H1 (cell line): ENCODE measurements at regions not wholly inside any gene's neighbourhood (a gene's known extent, or its start where the extent isn't known, plus 50 kb on each side); places are given as distances from the start of the nearest gene placed in this dataset.

ENCODE experiments used
- CTCF ChIA-PET: fragments of 300-600 bp; sonication (Branson Sonifier 250); formaldehyde crosslinking; loops from one replicate; lab custom pipeline; 2021; ENCODE audit not compliant: partially characterized antibody; lab: Charles Lee
- POLR2A ChIA-PET: fragments of 300-600 bp; sonication (Branson Sonifier 250); formaldehyde crosslinking; loops from one replicate; lab custom pipeline; 2021; ENCODE audit warnings: inconsistent platforms; ENCODE audit not compliant: partially characterized antibody; lab: Charles Lee
- DNase-seq, 2 experiments: peaks; one replicate each; pipeline versions ENCODE4 v3.0.0 to v3.0.0-alpha.2; 2010 to 2022; ENCODE audit warnings: low spot score in 2 of 2, low read depth in 1 of 2, mixed read lengths in 1 of 2
- FAIRE-seq: peaks from 2 replicates; lab custom pipeline; 2011; peaks lifted over from hg19 to GRCh38; lab: Jason Lieb, UNC
- H2AFZ ChIP-seq: 2 replicates; pipeline ENCODE4 v1.8.1; 2012; ENCODE audit warnings: low read length, inconsistent platforms
- H2AK5ac ChIP-seq: 2 replicates; pipeline ENCODE4 v1.6.1; 2013; ENCODE audit warnings: low read depth, low read length
- H2BK120ac ChIP-seq: replicated peaks from 2 replicates; pipeline ENCODE3; 2013; ENCODE audit warnings: low read depth, low read length, inconsistent platforms
- H2BK12ac ChIP-seq: 2 replicates; pipeline ENCODE4 v1.6.1; 2013; ENCODE audit warnings: low read depth, low read length
- H2BK15ac ChIP-seq: 2 replicates; pipeline ENCODE4 v1.6.1; 2013; ENCODE audit warnings: low read length
- H2BK20ac ChIP-seq: 2 replicates; pipeline ENCODE4 v1.6.1; 2013; ENCODE audit warnings: low read length
- H2BK5ac ChIP-seq: 2 replicates; pipeline ENCODE4 v1.6.1; 2013; ENCODE audit warnings: low read depth, low read length
- H3K14ac ChIP-seq: 2 replicates; pipeline ENCODE4 v1.6.1; 2013; ENCODE audit warnings: inconsistent platforms; ENCODE audit not compliant: insufficient read length
- H3K18ac ChIP-seq: 2 replicates; pipeline ENCODE4 v1.6.1; 2013; ENCODE audit warnings: low read length; ENCODE audit errors: extremely low read depth
- H3K23ac ChIP-seq: 2 replicates; pipeline ENCODE4 v1.6.1; 2013; ENCODE audit warnings: inconsistent platforms; ENCODE audit not compliant: insufficient read length
- H3K23me2 ChIP-seq: 2 replicates; pipeline ENCODE4 v1.6.1; 2013; ENCODE audit warnings: low read depth, low read length
- H3K27ac ChIP-seq: 2 replicates; pipeline ENCODE4 v1.6.1; 2011; ENCODE audit warnings: low read depth, low read length, inconsistent platforms
- H3K27me3 ChIP-seq, 4 experiments: replicated peaks in 1 of 4; 1 replicate in 1 of 4; 2 replicates in 3 of 4; pipeline versions ENCODE4 v1.6.1 to v1.8.1; 2011 to 2013; ENCODE audit warnings: low read length in 3 of 4, mild to moderate bottlenecking in 3 of 4, inconsistent platforms in 2 of 4, mixed read lengths in 2 of 4, moderate library complexity in 1 of 4; ENCODE audit not compliant: control insufficient read depth in 3 of 4, insufficient read depth in 3 of 4; ENCODE audit errors: extremely low read depth in 1 of 4
- H3K36me3 ChIP-seq, 4 experiments: 2 replicates each; pipeline versions ENCODE4 v1.6.1 to v1.8.1; 2011 to 2013; ENCODE audit warnings: mild to moderate bottlenecking in 4 of 4, low read length in 3 of 4, moderate library complexity in 2 of 4, control low read depth in 1 of 4, inconsistent platforms in 1 of 4; ENCODE audit not compliant: insufficient read depth in 4 of 4, control insufficient read depth in 2 of 4
- H3K4ac ChIP-seq: replicated peaks from 2 replicates; pipeline ENCODE3; 2013; ENCODE audit warnings: low read length, low read depth, mixed read lengths, inconsistent platforms; ENCODE audit not compliant: insufficient read length
- H3K4me1 ChIP-seq, 4 experiments: replicated peaks in 1 of 4; 1 replicate in 1 of 4; 2 replicates in 3 of 4; pipeline versions ENCODE4 v1.6.1 to v1.8.1; 2011 to 2013; ENCODE audit warnings: low read length in 3 of 4, inconsistent platforms in 2 of 4, mixed read lengths in 1 of 4; ENCODE audit not compliant: insufficient read depth in 4 of 4, control insufficient read depth in 3 of 4
- H3K4me2 ChIP-seq, 2 experiments: 2 replicates each; pipeline versions ENCODE4 v1.6.1 to v1.8.1; 2011 to 2013; ENCODE audit warnings: low read depth in 2 of 2, low read length in 2 of 2, control low read depth in 1 of 2, inconsistent platforms in 1 of 2, mild to moderate bottlenecking in 1 of 2; ENCODE audit not compliant: insufficient read depth in 1 of 2
- H3K4me3 ChIP-seq, 4 experiments: fragments of 200-600, 300-600 bp in 1 of 4; sonication (generic), shearing (Covaris generic), sonication (Bioruptor Twin) in 1 of 4; 2 replicates each; pipeline versions ENCODE4 v1.5.1 to v1.8.1; 2011 to 2016; ENCODE audit warnings: low read length in 4 of 4, low read depth in 3 of 4, control low read depth in 2 of 4, inconsistent platforms in 2 of 4, mild to moderate bottlenecking in 2 of 4, mixed read lengths in 1 of 4, moderate library complexity in 1 of 4; ENCODE audit not compliant: insufficient read depth in 2 of 4; ENCODE audit errors: extremely low read depth in 1 of 4
- H3K56ac ChIP-seq: replicated peaks from 2 replicates; pipeline ENCODE3; 2013; ENCODE audit warnings: low read depth, mild to moderate bottlenecking, mixed read lengths, low read length, inconsistent platforms; ENCODE audit not compliant: insufficient read length
- H3K79me1 ChIP-seq: 2 replicates; pipeline ENCODE4 v1.6.1; 2013; ENCODE audit warnings: low read depth, low read length, control low read depth
- H3K79me2 ChIP-seq, 2 experiments: 2 replicates each; pipeline versions ENCODE4 v1.6.1 to v1.8.1; 2012 to 2013; ENCODE audit warnings: low read length in 2 of 2, mild to moderate bottlenecking in 2 of 2, inconsistent platforms in 1 of 2; ENCODE audit not compliant: insufficient read depth in 2 of 2, control insufficient read depth in 1 of 2
- H3K9ac ChIP-seq, 4 experiments: replicated peaks in 1 of 4; 1 replicate in 1 of 4; 2 replicates in 3 of 4; pipeline versions ENCODE4 v1.6.1 to v1.8.1; 2011 to 2013; ENCODE audit warnings: low read depth in 3 of 4, low read length in 3 of 4, control low read depth in 2 of 4, mild to moderate bottlenecking in 2 of 4, moderate library complexity in 2 of 4, inconsistent platforms in 1 of 4; ENCODE audit errors: extremely low read depth in 1 of 4
- H3K9me3 ChIP-seq, 2 experiments: 2 replicates each; pipeline versions ENCODE4 v1.6.1 to v1.8.1; 2012 to 2013; ENCODE audit warnings: mild to moderate bottlenecking in 2 of 2, moderate library complexity in 2 of 2, control low read depth in 1 of 2, inconsistent platforms in 1 of 2, low read depth in 1 of 2, low read length in 1 of 2, mixed read lengths in 1 of 2; ENCODE audit not compliant: insufficient read depth in 2 of 2
- H4K20me1 ChIP-seq, 2 experiments: replicated peaks in 1 of 2; 2 replicates each; pipeline versions ENCODE3 to v1.8.1; 2011 to 2013; ENCODE audit warnings: inconsistent platforms in 2 of 2, low read length in 2 of 2, mild to moderate bottlenecking in 1 of 2; ENCODE audit not compliant: insufficient read depth in 2 of 2, control insufficient read depth in 1 of 2
- H4K5ac ChIP-seq: 2 replicates; pipeline ENCODE4 v1.6.1; 2013; ENCODE audit warnings: low read length, low read depth, mixed read lengths, inconsistent platforms; ENCODE audit not compliant: insufficient read length
- H4K8ac ChIP-seq: 2 replicates; pipeline ENCODE4 v1.8.0; 2013; ENCODE audit warnings: mild to moderate bottlenecking, moderate library complexity, low read length, inconsistent platforms; ENCODE audit not compliant: insufficient read depth; ENCODE audit errors: extremely low read depth
- H4K91ac ChIP-seq: replicated peaks from 2 replicates; pipeline ENCODE3; 2013; ENCODE audit warnings: low read length, mixed read lengths, inconsistent platforms; ENCODE audit not compliant: insufficient read length
- CEBPB ChIP-seq: IDR thresholded peaks from 2 replicates; pipeline ENCODE4 v1.6.1; 2012; ENCODE audit warnings: low read depth, low read length
- CHD1 ChIP-seq: IDR thresholded peaks from 2 replicates; pipeline ENCODE4 v1.6.1; 2012; ENCODE audit warnings: low read depth, low read length, improper control_type of control experiment
- CHD2 ChIP-seq: IDR thresholded peaks from 2 replicates; pipeline ENCODE4 v1.6.1; 2012; ENCODE audit warnings: low read length, improper control_type of control experiment
- MAFK ChIP-seq: IDR thresholded peaks from 2 replicates; pipeline ENCODE4 v1.6.1; 2012; ENCODE audit warnings: low read depth, mild to moderate bottlenecking, improper control_type of control experiment, low read length
- SIRT6 ChIP-seq: IDR thresholded peaks from one replicate; pipeline ENCODE4 v1.7.1; 2012; ENCODE audit warnings: low read length, inconsistent platforms
- SP1 ChIP-seq: IDR thresholded peaks from 2 replicates; pipeline ENCODE4 v1.6.1; 2011; ENCODE audit warnings: low read depth, low read length
- SP2 ChIP-seq: IDR thresholded peaks from 2 replicates; pipeline ENCODE4 v1.6.1; 2012; ENCODE audit warnings: mild to moderate bottlenecking, low read length, inconsistent platforms
- TAF7 ChIP-seq: optimal IDR thresholded peaks from 2 replicates; pipeline ENCODE3; 2011; ENCODE audit warnings: low read depth, mild to moderate bottlenecking, inconsistent platforms, low read length, moderate library complexity, borderline replicate concordance
- TCF12 ChIP-seq: IDR thresholded peaks from 2 replicates; pipeline ENCODE4 v1.6.1; 2011; ENCODE audit warnings: low read depth, mild to moderate bottlenecking, low read length
- USF2 ChIP-seq: IDR thresholded peaks from 2 replicates; pipeline ENCODE4 v1.6.1; 2011; ENCODE audit warnings: low read length, improper control_type of control experiment
- WGBS, 2 experiments: shearing (Covaris generic) in 1 of 2; methylation state at CpG; one replicate each; pipeline versions ENCODE4 v1.1.6 to v1.1.7; 2013 to 2015; ENCODE audit warnings: low lambda C conversion rate in 2 of 2, mixed read lengths in 2 of 2, inconsistent platforms in 1 of 2, low coverage in 1 of 2, missing lambda C conversion rate in 1 of 2; ENCODE audit not compliant: insufficient replicate concordance in 2 of 2, insufficient coverage in 1 of 2, insufficient read length in 1 of 2; ENCODE audit errors: extremely low coverage in 1 of 2, missing lambda C conversion rate in 1 of 2; 5-methylcytosine and 5-hydroxymethylcytosine counted together

- no peak overlapping the region for H2BK15ac ChIP-seq
- no peaks in the 10 kb centered on the region for H3K79me1 ChIP-seq
- no peak overlapping the region for H3K23ac ChIP-seq
- ChIA-PET CTCF (interaction anchor here (1.7 to 3.2 kb wide), 2 partner anchors 8 to 104 kb away, joined by 14 to 15 read pairs; no protein-coding TSS in a partner anchor), POLR2A (no interaction called here)
- WGBS, 2 experiments = 94% methylated on average over 2 of the region's 2 CpGs; no CpG with 5 or more reads in 1 of the 2 experiments
- no peaks in the 10 kb centered on the region for H3K36me3 ChIP-seq
- no peak overlapping the region for H4K5ac ChIP-seq
- TF ChIP-seq TCF12 (no peak), CHD1 (no peak), USF2 (no peak), SP1 (no peak), MAFK (no peak), TAF7 (no peak), SP2 (no peak), SIRT6 (no peak), CHD2 (no peak), CEBPB (no peak)
- no peak overlapping the region for H3K27ac ChIP-seq
- no peaks in the 10 kb centered on the region for H3K79me2 ChIP-seq
- H3K23me2 ChIP-seq = no peaks in the 10 kb centered on the region
- FAIRE-seq = no peak
- no peak overlapping the region for H2BK20ac ChIP-seq
- no peak for DNase-seq
- H3K18ac ChIP-seq = no peak overlapping the region
- H2BK5ac ChIP-seq = no peak overlapping the region
- H3K4me2 ChIP-seq = no peak overlapping the region
- no peak overlapping the region for H2BK12ac ChIP-seq
- no peak overlapping the region for H3K9ac ChIP-seq
- H2BK120ac ChIP-seq = no peak overlapping the region
- H3K4me1 ChIP-seq = no peaks in the 10 kb centered on the region
- no peak overlapping the region for H4K8ac ChIP-seq
- no peak overlapping the region for H3K56ac ChIP-seq
- H3K4me3 ChIP-seq = no peak overlapping the region
- no peaks in the 10 kb centered on the region for H4K20me1 ChIP-seq
- H3K4ac ChIP-seq = no peak overlapping the region
- H4K91ac ChIP-seq = no peak overlapping the region
- H2AK5ac ChIP-seq = no peak overlapping the region
- no peak overlapping the region for H2AFZ ChIP-seq
- H3K9me3 ChIP-seq = no peaks in the 10 kb centered on the region
- H3K27me3 ChIP-seq = 0 out of 7 replicates have a peak, but pooled peaks cover 0 to 3% (median 0%) of the 10 kb centered on the region in 4 experiments
- no peak overlapping the region for H3K14ac ChIP-seq
Observed at GRCh38 chr7:35416568-35416967, 162.7 kb upstream of the TBX20 start.
